NB4 (cell line): ENCODE measurements at regions not wholly inside any gene's neighbourhood (a gene's known extent, or its start where the extent isn't known, plus 50 kb on each side); places are given as distances from the start of the nearest gene placed in this dataset.

Source experiments
- DNase-seq: peaks from one replicate; pipeline ENCODE4 v3.0.0; 2010; ENCODE audit warnings: low read depth
- H3K4me3 ChIP-seq: one replicate; pipeline ENCODE4 v1.5.1; 2011; ENCODE audit warnings: mild to moderate bottlenecking, low read depth, low read length, moderate library complexity
- MYC ChIP-seq: IDR thresholded peaks from 2 replicates; pipeline ENCODE4 v1.6.1; 2011; ENCODE audit warnings: low read depth, low read length
- POLR2A ChIP-seq: IDR thresholded peaks from 2 replicates; pipeline ENCODE4 v1.6.1; 2011; ENCODE audit warnings: mild to moderate bottlenecking; ENCODE audit not compliant: insufficient read length; ENCODE audit errors: extremely low read depth
- TF ChIP-seq, protein P1 (sequence below): IDR thresholded peaks from one replicate; pipeline ENCODE4 v1.5.1; 2012; ENCODE audit warnings: low read depth, low read length
- TF ChIP-seq, protein P2 (sequence below): IDR thresholded peaks from 2 replicates; pipeline ENCODE4 v1.6.1; 2011; ENCODE audit warnings: low read depth, low read length

DNA sequence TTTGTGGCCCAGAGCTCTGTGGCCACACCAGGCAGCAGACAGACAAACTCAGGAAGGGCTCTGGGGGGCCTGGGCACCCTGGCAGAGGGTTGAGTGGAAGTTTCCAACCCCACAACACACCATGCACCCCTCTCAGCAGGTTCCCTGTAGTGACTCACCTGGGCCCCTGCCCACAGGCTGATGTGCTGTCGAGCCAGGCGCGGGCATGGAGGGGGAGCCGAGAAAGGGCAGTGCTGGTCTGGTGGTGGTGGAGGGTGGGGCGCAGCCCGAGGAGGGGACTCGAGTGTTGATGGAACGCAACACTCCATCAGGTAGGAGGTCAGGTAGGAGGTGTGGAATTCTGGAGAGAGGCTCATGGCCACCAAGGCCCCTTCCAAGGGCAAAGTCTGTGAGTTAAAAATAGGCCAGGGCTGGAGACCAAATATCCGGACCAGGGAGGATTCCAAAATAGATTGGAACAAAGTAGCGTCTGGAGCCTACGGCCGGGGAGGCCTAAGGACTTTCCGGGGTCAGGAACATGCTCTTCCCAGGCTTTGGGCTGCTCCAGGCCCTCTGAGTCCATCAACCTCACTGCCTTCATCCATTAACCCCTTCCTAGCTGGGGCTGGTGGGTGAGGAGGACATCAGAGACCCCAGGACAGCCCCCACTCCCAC is 191.5 kb upstream of the AJAP1 start:
- TF ChIP-seq POLR2A (no peak), MYC (no peak)
- TF ChIP-seq, protein P1, sequence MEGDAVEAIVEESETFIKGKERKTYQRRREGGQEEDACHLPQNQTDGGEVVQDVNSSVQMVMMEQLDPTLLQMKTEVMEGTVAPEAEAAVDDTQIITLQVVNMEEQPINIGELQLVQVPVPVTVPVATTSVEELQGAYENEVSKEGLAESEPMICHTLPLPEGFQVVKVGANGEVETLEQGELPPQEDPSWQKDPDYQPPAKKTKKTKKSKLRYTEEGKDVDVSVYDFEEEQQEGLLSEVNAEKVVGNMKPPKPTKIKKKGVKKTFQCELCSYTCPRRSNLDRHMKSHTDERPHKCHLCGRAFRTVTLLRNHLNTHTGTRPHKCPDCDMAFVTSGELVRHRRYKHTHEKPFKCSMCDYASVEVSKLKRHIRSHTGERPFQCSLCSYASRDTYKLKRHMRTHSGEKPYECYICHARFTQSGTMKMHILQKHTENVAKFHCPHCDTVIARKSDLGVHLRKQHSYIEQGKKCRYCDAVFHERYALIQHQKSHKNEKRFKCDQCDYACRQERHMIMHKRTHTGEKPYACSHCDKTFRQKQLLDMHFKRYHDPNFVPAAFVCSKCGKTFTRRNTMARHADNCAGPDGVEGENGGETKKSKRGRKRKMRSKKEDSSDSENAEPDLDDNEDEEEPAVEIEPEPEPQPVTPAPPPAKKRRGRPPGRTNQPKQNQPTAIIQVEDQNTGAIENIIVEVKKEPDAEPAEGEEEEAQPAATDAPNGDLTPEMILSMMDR: no peak
- TF ChIP-seq, protein P2, sequence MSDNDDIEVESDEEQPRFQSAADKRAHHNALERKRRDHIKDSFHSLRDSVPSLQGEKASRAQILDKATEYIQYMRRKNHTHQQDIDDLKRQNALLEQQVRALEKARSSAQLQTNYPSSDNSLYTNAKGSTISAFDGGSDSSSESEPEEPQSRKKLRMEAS: no peak
- no peak for DNase-seq
- no peak overlapping the region for H3K4me3 ChIP-seq

DNA sequence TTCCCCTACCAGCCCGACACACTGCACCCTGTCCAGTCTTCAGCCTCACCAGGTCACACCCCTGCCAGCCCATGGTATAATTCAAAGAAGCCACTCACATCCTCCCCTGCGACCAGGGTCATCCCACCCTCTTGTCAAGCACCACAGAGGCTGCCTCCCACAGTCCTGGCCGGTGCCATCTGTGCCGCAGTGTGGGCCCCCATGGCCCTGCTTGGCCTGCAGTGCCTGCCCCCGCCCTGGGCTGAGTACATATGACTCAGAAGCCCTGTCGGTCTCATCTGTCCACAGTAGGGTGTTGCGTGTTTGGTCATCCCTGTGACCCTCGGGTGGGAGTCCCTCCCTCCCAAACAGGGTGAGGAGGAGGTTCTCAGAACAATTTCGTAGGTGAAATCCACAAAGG is 190.8 kb upstream of the AJAP1 start:
- no peak for DNase-seq
- no peak for TF ChIP-seq POLR2A
- TF ChIP-seq, protein P2: no peak
- TF ChIP-seq MYC: no peak
- TF ChIP-seq, protein P1: no peak
- no peak overlapping the region for H3K4me3 ChIP-seq

DNA sequence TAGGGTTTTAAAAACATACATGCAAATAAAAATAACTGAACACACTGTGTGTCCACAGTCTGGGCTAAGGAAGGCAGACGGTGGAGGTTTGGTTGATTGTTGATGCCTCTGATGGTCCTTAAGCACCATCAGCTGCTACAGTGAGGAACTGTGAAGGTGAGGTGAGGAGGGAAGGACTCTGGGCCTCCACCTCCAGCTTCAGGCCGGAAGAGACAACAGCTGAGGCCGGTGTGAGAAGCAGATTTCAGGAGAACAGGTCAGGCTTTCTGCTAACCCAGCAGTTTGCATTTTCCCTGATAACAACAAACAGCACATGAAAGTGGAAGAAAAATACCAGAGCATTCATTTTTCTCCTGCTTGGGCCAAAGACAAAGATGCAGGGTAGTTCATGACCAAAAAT is 189.9 kb upstream of the AJAP1 start:
- DNase-seq: no peak

DNA sequence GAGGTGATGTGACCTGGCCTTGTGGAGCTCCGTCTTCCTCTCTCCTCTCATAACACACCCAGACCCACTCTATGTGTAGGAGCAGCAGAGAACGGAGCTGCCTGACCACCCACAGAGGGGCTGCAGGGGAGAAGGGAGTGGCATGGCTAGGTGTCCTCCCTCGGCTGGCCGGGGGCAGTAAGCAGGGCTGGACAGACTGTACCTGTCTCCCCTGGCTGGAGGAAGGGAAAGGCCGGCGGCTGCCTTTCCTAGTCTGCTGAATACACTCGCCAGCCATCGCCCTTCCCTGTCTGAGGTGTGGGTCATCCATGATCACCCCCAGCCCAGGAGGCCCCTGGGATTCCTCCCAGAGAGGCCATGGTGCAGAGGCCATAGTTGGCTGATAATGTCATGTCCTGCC is 187.2 kb upstream of the AJAP1 start:
- DNase-seq: no peak
- H3K4me3 ChIP-seq: no peak overlapping the region
- TF ChIP-seq MYC: no peak

More for the DNA sequence above, 189.9 kb upstream of the AJAP1 start:
- TF ChIP-seq, protein P1: no peak
- TF ChIP-seq MYC (no peak), POLR2A (no peak)
- TF ChIP-seq, protein P2: no peak
- H3K4me3 ChIP-seq: no peak overlapping the region

DNA sequence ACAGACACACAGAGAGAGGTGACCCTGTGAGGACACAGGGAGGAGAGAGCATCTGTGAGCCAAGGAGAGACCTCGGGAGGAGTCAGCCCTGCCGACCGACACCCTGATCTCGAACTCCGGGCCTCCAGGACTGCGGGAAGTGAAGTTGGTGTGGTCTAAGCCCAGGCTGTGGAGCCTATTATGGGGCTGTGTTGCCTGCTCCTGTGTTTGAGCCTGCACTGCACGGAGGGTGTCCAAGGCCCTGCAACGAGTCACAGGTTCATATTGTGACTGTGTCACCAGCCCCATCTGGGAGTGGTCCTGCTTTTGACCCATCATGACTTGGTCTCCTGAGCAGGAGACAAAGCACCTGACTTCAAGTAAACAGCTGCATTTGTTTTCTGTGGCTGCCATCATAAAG is 186.0 kb upstream of the AJAP1 start:
- no peak for TF ChIP-seq MYC
- TF ChIP-seq POLR2A: no peak
- TF ChIP-seq, protein P1: no peak
- TF ChIP-seq, protein P2: no peak
- H3K4me3 ChIP-seq: no peak overlapping the region
- no peak for DNase-seq

DNA sequence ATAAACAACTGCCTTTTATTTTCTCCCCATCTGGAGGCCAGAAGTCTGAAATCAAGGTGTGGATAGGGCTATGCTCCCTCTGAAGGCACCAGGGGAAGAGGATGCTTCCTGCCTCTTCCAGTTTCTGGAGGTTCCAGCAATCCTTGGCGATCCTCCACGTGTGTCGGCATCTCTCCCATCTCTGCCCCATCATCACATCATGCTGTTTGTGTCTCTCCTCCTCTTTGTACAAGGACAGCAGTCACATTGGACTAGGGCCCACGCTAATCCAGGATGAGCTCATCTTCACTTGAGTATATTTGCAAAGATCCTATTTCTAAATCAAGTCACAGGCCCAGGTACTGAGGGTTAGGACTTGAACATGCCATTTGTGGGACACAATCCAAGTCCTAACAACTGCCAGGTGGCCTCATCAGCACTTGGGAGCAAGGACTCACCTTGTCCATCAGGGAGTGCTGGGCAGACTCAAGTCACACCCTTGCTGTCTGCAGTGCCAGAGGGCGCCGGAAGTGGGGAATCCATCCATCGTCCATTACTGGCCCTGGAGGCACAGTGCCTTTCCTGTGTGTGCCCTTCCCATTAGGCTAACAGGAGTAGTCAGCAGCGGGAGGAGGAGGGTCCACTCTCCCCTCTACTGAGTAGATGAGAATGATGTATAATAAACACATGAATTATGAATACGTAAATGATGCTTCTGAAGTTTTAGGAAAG is 185.4 kb upstream of the AJAP1 start:
- no peak overlapping the region for H3K4me3 ChIP-seq
- no peak for DNase-seq
- TF ChIP-seq, protein P2: no peak
- TF ChIP-seq, protein P1: no peak
- TF ChIP-seq POLR2A: no peak
- TF ChIP-seq MYC: no peak
